Activated naive CD8-positive, alpha-beta T cell treated with anti-CD3 and anti-CD28 coated beads, Interleukin-2, amount 50 U/mL, for 24 hours (primary cell): ENCODE measurements at regions not wholly inside any gene's neighbourhood (a gene's known extent, or its start where the extent isn't known, plus 50 kb on each side); places are given as distances from the start of the nearest gene placed in this dataset.

Source experiments
- ATAC-seq: fragments of 150-1000 bp; cut with Tn5 transposase; one replicate; pipeline ENCODE4 v1.10.0; 2021
- DNase-seq: peaks from one replicate; pipeline ENCODE4 v3.0.0; 2021
- H3K27ac Mint-ChIP-seq: one replicate; pipeline ENCODE4 v1.8.0; 2021; ENCODE audit warnings: mild to moderate bottlenecking, mixed read lengths
- H3K27me3 Mint-ChIP-seq: one replicate; pipeline ENCODE4 v1.8.0; 2021; ENCODE audit warnings: mixed read lengths
- H3K36me3 Mint-ChIP-seq: one replicate; pipeline ENCODE4 v1.8.0; 2021; ENCODE audit warnings: low read depth, mixed read lengths
- H3K4me1 Mint-ChIP-seq: one replicate; pipeline ENCODE4 v1.8.0; 2021; ENCODE audit warnings: mixed read lengths
- H3K4me3 Mint-ChIP-seq: one replicate; pipeline ENCODE4 v1.8.0; 2021; ENCODE audit warnings: mild to moderate bottlenecking, moderate library complexity, mixed read lengths
- H3K9me3 Mint-ChIP-seq: one replicate; pipeline ENCODE4 v1.8.0; 2021; ENCODE audit warnings: mixed read lengths

DNA sequence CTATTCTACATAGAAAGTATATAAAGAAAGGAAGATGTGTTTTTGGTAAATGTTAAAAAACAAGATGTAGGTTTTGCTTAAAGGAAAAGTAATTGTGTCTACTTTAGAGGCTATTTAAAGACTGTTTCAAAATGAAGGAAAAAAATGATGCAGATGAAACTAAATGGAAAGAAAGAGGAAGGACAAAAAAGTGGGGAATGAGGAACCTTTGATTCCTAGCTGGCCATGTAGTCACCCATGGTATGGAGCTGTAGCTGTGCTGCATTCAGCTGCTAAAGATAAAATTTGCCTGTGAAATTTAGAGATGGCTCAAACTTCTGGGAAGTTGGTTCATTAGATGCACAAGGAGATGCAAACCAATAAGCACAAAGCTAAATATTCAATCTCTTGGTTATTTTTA lies 86.8 kb upstream of the SERBP1 start:
- Mint-ChIP-seq H3K4me3 (no peak overlapping the region), H3K27ac (no peak overlapping the region), H3K27me3 (peaks cover 4% of the 10 kb centered on the region), H3K9me3 (peaks cover 12% of the 10 kb centered on the region), H3K4me1 (no peaks in the 10 kb centered on the region), H3K36me3 (peaks cover 3% of the 10 kb centered on the region)
- DNase-seq (no peak), ATAC-seq (no peak)

DNA sequence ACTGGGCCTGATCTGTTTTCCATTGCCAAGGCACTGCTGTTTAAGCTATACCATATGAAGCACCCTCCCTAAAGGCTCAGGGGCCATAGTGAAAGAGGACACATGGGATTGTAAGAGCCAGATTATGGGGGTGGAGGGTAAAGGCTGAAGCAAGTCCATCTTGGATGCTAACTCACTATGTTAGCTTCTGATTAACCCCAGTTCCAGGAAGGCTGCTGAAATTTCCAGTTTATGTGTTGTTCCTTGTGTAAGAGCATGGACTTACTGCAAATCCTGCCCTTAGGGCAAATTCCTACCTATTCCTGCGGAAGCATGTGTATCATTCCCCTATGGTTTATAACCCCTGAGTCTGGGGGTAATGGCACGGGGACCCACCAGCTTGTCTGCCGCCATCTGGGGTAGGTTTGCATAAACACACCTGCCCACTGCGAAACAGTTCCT lies 91.8 kb upstream of the SERBP1 start:
- no peak for ATAC-seq

DNA sequence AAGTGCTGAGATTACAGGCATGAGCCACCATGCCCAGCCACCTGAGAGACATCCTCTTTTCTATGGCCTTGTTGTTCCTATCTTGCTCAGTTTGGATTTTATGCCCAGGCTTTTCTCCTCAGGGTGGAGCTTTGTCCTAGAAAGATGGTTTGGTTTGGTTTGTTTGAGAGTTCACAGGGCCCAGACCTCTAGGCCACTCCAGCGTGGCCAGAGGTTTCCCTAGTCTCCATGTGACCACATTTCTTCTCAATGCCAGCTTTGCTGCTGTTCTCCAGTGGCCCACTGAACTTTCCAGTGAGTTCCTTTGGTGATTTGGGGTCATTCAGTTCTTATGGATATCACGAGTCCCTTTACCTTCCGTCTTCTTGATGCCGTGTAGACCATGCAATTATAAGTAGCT lies 92.6 kb upstream of the SERBP1 start:
- ATAC-seq (no peak), DNase-seq (no peak)
- H3K27me3 Mint-ChIP-seq = peaks cover 14% of the 10 kb centered on the region
- no peaks in the 10 kb centered on the region for H3K4me1 Mint-ChIP-seq
- no peak overlapping the region for H3K27ac Mint-ChIP-seq
- H3K9me3 Mint-ChIP-seq = no peaks in the 10 kb centered on the region
- H3K4me3 Mint-ChIP-seq = no peak overlapping the region
- no peaks in the 10 kb centered on the region for H3K36me3 Mint-ChIP-seq

More for the DNA sequence above, 91.8 kb upstream of the SERBP1 start:
- Mint-ChIP-seq H3K9me3 (no peaks in the 10 kb centered on the region), H3K36me3 (no peaks in the 10 kb centered on the region), H3K4me3 (no peak overlapping the region), H3K27me3 (peaks cover 13% of the 10 kb centered on the region), H3K4me1 (no peaks in the 10 kb centered on the region), H3K27ac (no peak overlapping the region)
- DNase-seq = no peak

DNA sequence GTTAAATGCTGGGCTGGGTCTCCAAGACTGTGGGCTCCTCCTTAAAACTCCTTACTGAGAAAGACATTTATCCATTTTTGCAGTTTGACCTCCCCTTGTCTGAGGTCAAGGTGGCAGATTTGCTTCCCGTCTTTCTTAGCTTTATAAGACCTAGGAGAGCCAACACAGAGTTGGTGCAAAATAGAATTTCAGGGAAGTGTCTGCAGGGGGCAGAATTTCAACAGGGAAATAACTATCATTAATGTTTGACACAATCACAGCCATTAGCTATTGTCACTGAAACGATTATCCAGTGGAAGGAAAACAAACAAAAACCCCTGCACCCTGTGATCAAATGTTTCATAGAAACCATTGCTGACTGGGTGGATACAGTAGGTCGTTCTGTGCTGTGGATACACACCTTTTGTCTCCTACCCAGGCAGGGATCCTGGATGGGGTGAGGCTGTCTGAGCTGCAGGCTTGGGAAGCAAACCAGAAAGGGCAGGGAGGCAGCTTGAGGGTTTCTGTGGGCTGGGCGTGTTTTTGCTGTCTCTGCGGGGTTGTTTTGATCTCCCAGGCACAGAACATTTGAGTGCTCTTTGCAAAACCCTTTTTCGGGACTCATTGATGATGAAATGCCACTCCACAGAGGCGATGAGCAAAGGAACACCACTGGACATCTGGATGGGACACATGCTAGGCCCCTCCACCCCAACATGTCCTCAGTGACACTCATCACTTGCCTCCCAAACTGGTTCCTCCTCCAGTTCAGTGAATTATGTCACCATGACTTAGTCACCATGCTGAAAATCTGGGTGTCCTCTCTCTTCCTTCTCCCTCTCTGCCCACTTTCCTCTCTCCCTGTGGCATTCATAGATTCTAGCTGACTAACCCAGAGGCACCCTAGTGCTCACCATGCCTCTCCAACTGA lies 94.2 kb upstream of the SERBP1 start:
- H3K36me3 Mint-ChIP-seq = no peaks in the 10 kb centered on the region
- no peak overlapping the region for H3K27ac Mint-ChIP-seq
- peaks cover 14% of the 10 kb centered on the region for H3K27me3 Mint-ChIP-seq
- ATAC-seq (no peak), DNase-seq (no peak)
- no peak overlapping the region for H3K4me3 Mint-ChIP-seq
- no peaks in the 10 kb centered on the region for H3K9me3 Mint-ChIP-seq
- no peaks in the 10 kb centered on the region for H3K4me1 Mint-ChIP-seq

DNA sequence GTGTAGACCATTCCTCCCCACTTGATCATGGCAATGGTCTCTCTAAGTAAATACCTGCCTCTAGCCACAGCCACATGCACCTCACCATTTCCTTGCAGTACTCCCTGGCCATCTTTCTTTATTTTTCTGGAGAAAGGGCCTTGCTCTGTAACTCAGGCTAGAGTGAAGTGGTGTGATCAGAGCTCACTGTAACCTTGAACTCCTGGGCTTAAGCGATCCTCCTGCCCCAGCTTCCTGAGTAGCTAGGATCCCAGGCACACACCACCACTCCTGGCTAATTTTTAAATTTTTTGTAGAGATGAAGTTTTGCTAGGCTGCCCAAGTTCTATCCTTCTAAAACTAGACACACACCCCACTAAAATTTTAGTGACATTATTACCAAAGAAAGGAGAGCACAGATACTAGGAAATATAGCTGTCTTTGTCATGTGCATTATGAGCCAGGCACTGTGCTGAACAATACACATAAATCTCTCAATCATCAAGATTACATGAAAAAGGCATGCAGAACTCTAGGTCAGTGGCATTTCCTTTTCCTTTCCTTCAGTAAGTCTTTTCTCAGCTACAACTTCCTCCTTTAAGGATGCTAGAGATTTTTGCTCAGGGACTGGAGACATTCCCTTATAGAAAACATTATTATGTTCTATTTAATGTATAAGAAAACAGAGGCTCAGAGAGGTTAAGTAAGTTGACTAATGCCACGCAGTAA lies 95.0 kb upstream of the SERBP1 start:
- Mint-ChIP-seq H3K4me1 (no peaks in the 10 kb centered on the region), H3K36me3 (no peaks in the 10 kb centered on the region), H3K27ac (no peak overlapping the region), H3K4me3 (no peak overlapping the region), H3K27me3 (peaks cover 14% of the 10 kb centered on the region), H3K9me3 (no peaks in the 10 kb centered on the region)
- ATAC-seq (no peak), DNase-seq (no peak)

DNA sequence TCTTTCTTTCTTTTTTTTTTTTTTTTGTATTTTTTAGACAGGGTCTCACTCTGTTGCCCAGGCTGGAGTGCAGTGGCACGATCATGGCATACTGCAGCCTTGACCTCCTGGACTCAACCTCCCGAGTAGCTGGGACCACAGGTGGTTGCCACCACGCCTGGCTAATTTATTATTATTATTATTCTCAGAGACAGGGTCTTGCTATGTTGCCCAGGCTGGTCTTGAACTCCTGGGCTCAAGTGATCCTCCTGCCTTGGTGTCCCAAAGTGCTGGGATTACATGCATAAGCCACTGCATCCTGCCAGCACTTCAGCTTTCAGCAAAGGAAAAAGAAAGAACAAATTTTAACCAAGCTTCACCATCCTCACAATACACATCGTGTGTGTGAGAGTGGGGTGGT lies 97.9 kb upstream of the SERBP1 start:
- ATAC-seq = no peak
- no peak overlapping the region for H3K27ac Mint-ChIP-seq
- no peaks in the 10 kb centered on the region for H3K4me1 Mint-ChIP-seq
- DNase-seq = no peak
- no peak overlapping the region for H3K4me3 Mint-ChIP-seq
- peaks cover 14% of the 10 kb centered on the region for H3K27me3 Mint-ChIP-seq
- H3K36me3 Mint-ChIP-seq = no peaks in the 10 kb centered on the region
- no peaks in the 10 kb centered on the region for H3K9me3 Mint-ChIP-seq

DNA sequence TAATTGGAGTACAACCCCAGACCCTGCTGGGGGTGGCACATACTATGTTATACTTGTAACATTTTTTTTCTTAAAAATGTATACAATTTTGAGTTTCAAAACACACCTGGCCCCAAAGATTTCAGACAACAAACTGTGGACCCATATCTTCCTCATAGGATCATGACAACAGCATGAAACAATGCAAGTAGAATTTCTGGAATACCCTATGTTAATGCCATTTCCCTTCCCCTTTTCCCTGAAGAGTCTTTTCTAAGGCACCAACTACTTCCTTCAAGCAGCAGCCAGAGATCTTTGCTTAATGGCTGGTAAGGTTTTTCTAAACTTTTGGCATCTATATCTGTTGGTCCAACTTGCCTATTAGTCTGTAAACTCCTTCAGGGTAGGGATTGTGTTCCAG lies 99.9 kb upstream of the SERBP1 start:
- H3K36me3 Mint-ChIP-seq = no peaks in the 10 kb centered on the region
- H3K4me3 Mint-ChIP-seq = no peak overlapping the region
- H3K27ac Mint-ChIP-seq = no peak overlapping the region
- DNase-seq (no peak), ATAC-seq (no peak)
- peaks cover 6% of the 10 kb centered on the region for H3K27me3 Mint-ChIP-seq
- H3K9me3 Mint-ChIP-seq = no peaks in the 10 kb centered on the region
- no peaks in the 10 kb centered on the region for H3K4me1 Mint-ChIP-seq

DNA sequence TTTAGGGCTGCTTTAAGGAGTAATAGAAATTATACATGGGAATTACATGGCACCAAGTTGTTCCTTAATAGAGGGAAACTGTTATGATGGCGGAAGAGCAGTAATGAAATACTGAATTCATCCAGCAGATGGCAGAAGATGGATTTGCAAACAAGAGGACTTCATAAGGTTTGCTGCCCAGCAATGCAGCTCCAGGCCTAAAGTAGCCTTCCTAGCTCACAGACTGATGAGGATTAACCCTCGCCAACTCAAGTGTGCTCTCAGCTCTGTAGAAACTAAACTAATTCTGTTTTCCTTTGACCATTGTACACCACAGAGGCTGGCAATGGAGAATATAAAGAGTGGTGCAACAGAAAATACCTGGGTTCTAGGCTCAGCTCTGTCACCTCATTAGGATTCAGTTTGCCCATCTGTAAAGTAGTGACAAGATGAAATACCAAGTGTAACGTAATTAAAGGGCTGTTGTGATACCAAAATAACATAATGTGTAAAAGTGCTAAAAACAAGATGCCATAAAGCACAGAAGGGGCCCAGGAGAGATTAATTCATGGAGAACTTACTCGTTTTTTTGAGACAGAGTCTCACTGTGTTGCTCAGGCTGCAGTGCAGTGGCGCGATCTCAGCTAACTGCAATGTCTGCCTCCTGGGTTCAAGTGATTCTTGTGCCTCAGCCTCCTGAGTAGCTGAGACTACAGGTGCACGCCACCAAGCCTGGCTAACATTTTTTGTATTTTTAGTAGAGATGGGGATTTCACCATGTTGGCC lies 102.4 kb upstream of the SERBP1 start:
- H3K9me3 Mint-ChIP-seq = no peaks in the 10 kb centered on the region
- peaks cover 3% of the 10 kb centered on the region for H3K27me3 Mint-ChIP-seq
- no peaks in the 10 kb centered on the region for H3K4me1 Mint-ChIP-seq
- H3K4me3 Mint-ChIP-seq = no peak overlapping the region
- ATAC-seq (no peak), DNase-seq (no peak)
- no peaks in the 10 kb centered on the region for H3K36me3 Mint-ChIP-seq
- H3K27ac Mint-ChIP-seq = no peak overlapping the region

DNA sequence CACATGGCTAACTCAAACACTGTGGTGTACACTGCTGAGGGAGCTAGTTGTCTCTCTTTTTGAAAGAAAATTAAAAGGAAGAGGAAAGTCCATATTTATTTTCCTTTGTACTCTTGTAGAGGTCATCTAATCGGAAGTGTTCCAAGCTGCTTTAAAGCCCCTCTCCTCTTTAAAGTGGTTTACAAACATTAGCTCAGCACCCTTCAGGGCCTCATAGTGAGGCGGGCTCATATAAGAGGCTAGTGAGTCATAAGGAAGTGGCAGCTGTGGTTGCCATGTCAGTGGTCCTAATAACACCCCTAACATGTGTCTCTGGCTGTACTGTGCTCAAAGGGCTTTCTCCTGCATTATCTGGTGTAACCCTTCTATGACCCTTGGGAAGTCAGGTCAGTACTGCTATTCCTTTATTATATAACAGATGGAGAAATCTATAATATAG lies 104.4 kb upstream of the SERBP1 start:
- Mint-ChIP-seq H3K36me3 (no peaks in the 10 kb centered on the region), H3K4me1 (no peaks in the 10 kb centered on the region), H3K27ac (no peak overlapping the region), H3K4me3 (no peak overlapping the region), H3K27me3 (peaks cover 3% of the 10 kb centered on the region), H3K9me3 (no peaks in the 10 kb centered on the region)
- ATAC-seq (no peak), DNase-seq (no peak)

DNA sequence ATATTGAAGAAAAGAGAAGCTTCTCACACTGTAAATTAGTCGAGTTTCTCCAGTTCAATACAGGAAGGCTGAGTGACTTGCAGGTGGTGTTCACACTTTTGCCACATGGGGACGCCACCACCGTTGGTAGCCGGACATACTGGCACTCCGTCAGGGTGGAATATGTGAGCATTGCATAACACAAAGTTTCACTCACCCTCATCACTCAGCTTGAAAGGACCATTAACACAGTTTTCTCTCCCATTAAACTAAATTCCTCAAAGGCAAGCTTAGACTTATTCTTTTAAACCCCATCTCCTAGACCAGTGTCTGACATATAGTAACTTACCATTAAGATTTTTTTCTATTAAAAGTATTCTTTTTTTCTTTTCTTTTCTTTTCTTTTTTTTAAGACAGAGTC lies 105.3 kb upstream of the SERBP1 start:
- H3K4me3 Mint-ChIP-seq = no peak overlapping the region
- DNase-seq (peak; percentile 61), ATAC-seq (no peak)
- H3K36me3 Mint-ChIP-seq = no peaks in the 10 kb centered on the region
- peaks cover 3% of the 10 kb centered on the region for H3K27me3 Mint-ChIP-seq
- H3K4me1 Mint-ChIP-seq = no peaks in the 10 kb centered on the region
- no peak overlapping the region for H3K27ac Mint-ChIP-seq
- no peaks in the 10 kb centered on the region for H3K9me3 Mint-ChIP-seq

DNA sequence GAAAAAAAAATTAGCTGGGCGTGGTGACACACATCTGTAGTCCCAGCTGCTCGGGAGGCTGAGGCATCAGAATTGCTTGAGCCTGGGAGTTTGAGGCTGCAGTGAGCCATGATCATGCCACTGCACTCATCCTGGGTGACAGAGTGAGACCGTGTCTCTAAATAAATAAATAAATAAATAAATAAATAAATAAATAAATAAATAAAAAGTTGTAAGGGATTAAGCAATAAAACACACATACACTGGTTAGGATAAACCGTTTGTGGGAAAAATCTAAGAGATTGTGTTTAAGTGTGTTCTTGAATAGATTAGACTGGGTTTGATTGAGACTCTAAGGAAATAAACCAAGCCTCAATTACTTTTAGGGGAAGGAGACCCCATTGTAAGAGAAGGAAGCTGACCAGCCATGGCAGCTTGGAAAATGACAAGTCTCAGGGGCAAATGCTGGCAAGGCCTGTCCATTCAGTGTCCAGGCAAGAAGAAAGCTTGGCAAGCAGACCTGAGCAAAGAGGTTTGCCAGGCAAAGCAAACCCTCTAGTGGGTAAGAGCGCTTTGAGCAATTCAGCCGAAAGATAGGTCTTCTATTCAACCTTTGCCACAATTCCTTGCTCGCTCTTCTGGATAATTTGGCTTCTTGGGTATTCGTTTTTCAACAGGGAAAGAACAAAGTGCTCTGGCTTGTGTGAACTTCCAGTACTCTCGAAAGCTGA lies 106.9 kb upstream of the SERBP1 start:
- ATAC-seq (no peak), DNase-seq (no peak)
- no peaks in the 10 kb centered on the region for H3K36me3 Mint-ChIP-seq
- no peak overlapping the region for H3K4me3 Mint-ChIP-seq
- peaks cover 3% of the 10 kb centered on the region for H3K27me3 Mint-ChIP-seq
- no peak overlapping the region for H3K27ac Mint-ChIP-seq
- no peaks in the 10 kb centered on the region for H3K9me3 Mint-ChIP-seq
- no peaks in the 10 kb centered on the region for H3K4me1 Mint-ChIP-seq

DNA sequence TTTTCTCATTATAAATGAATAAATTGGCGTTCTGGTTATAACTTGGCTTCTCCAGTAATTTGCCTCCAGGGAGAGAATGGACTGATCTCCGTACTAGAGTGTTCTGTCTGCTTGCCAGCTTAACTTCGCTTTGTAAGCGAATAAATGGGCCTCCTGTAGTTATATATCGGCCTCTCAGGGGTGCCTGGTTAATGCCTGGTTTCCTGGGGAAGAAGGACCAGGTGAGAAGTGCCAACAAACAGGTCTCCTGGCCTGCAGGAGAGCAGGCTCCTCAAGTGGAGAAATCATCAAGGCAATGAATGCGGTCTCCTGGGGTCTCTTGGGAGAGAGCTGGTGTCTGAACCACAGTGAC lies 107.4 kb upstream of the SERBP1 start:
- H3K4me1 Mint-ChIP-seq = no peaks in the 10 kb centered on the region
- H3K27me3 Mint-ChIP-seq = peaks cover 3% of the 10 kb centered on the region

DNA sequence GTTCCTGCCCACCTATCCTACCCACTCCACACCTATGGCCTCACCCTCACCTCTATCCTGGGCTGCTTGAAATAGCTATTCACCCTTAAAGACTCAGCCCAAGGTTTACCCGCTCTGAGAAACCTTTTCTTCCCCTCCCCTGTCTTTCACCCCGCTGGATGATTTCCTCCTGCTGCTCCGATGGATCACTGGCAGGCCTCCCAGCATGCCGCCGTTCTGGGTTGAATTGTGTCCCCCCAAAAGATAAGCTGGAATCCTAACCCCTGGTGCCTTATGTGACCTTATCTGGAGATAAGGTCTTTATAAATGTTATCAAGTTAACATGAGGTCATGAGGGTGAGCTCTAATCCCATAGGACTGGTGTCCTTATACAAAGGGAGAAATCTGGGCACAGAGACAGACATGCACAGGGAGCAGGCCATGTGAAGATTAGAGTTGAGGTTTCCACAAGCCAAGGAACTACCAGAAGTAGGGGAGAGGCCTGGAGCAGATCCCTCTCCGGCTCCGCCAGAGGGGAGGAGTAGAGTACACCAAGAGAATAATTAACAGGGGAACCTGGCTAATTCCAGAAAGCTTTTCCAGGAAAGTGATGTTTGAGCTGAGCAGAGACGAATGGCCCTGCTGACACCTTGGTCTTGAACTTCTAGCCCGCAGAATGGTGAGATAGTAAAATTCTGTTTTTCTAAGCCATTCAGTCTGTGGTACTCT lies 110.0 kb upstream of the SERBP1 start:
- ATAC-seq = no peak

More for the DNA sequence above, 107.4 kb upstream of the SERBP1 start:
- no peak overlapping the region for H3K4me3 Mint-ChIP-seq
- no peaks in the 10 kb centered on the region for H3K36me3 Mint-ChIP-seq
- no peaks in the 10 kb centered on the region for H3K9me3 Mint-ChIP-seq
- ATAC-seq (no peak), DNase-seq (no peak)
- no peak overlapping the region for H3K27ac Mint-ChIP-seq

DNA sequence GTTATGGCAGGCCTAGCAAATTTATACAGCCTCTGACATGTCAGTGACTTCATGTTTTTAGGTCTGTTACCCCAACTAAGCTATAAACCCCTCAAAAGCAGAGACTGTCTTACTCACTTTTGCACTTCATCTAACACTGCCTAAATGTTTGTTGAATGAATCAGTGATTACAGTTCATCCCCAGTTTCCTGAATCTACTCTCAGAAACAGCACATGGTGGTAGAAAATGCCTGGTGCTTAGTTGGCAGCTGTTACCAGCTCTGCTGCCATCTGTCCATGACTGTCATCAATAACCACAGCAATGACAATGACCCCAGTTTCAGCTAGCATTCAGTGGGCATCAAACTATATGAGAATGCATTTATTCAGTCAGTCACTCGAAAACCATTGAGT lies 110.5 kb upstream of the SERBP1 start:
- Mint-ChIP-seq H3K27me3 (no peaks in the 10 kb centered on the region), H3K4me1 (no peaks in the 10 kb centered on the region), H3K4me3 (no peak overlapping the region), H3K36me3 (no peaks in the 10 kb centered on the region), H3K27ac (no peak overlapping the region), H3K9me3 (no peaks in the 10 kb centered on the region)
- no peak for ATAC-seq
- DNase-seq = no peak

More for the DNA sequence above, 110.0 kb upstream of the SERBP1 start:
- H3K27me3 Mint-ChIP-seq = peaks cover 3% of the 10 kb centered on the region
- H3K9me3 Mint-ChIP-seq = no peaks in the 10 kb centered on the region
- no peak overlapping the region for H3K4me3 Mint-ChIP-seq
- H3K4me1 Mint-ChIP-seq = no peaks in the 10 kb centered on the region
- DNase-seq = no peak
- no peak overlapping the region for H3K27ac Mint-ChIP-seq
- no peaks in the 10 kb centered on the region for H3K36me3 Mint-ChIP-seq
